Activated T-helper 1 cell treated with Interleukin-2 at 50 U/mL for 16 hours (primary cell): ENCODE measurements at regions not wholly inside any gene's neighbourhood (a gene's known extent, or its start where the extent isn't known, plus 50 kb on each side); places are given as distances from the start of the nearest gene placed in this dataset.

ENCODE experiments used
- DNase-seq: peaks from one replicate; pipeline ENCODE4 v3.0.0-alpha.2; 2020; ENCODE audit warnings: low read depth

DNA sequence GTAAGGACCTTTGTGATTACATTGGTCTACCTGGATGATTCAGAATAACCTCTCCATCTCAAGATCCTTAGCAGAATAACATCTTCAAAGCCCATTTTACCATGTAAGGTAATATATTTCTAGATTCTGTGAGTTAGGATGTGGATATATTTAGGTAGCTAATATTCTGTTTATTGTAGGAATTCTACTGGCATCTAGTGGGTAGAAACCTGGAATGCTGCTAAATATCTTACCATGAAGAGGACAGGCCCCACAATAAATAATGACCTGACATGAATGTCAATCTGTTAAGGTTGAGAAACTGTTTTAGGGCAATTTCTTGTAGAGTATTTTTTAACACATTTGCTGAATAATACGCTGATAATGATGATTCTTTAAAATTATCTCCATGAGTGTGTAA is 426.8 kb downstream of the MAN2A1 start:
- no peak for DNase-seq

DNA sequence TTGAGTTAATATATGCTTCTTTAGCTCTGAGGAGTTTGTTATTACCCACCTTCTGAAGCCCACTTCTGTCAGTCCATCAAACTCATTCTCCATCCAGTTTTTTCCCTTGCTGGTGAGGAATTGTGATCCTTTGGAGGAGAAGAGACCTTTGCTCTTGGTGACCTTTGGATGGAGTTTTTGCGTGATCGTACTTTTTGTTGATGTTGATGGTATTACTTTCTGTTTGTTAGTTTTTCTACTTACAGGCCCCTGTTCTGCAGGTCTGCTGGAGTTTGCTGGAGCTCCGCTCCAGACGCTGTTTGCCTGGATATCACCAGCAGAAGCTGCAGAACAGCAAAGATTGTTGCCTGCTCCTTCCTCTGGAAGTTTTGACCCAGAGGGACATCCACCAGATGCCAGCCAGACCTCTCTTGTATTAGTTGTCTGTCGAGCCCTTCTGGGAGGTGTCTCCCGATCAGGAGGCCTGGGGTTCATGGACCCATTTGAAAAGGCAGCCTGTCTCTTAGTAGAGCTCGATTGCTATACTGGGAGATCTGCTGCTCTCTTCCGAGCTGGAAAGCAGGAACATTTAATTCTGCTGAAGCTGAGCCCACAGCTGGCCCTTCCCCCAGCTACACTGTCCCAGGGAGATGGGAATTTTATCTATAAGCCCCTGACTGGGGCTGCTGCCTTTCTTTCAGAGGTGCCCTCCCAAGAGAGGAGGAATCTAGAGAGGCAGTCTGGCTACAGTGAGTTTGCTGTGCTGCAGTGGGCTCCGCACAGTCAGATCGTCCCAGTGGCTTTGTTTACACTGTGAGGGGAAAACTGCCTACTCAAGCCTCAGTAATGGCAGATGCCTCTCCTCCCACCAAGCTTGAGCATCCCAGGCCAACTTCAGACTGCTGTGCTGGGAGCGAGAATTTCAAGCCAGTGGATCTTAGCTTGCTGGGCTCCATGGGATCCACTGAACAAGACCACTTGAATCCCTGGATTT is 445.5 kb downstream of the MAN2A1 start:
- DNase-seq, result no peak

GRCh38 chr5:110150199-110150598 is 460.5 kb downstream of the MAN2A1 start:
- no peak for DNase-seq

- no peak for DNase-seq
Observed at GRCh38 chr5:110159202-110159601, 469.5 kb downstream of the MAN2A1 start.

GRCh38 chr5:110161162-110161561 is 471.4 kb downstream of the MAN2A1 start:
- no peak for DNase-seq

DNA sequence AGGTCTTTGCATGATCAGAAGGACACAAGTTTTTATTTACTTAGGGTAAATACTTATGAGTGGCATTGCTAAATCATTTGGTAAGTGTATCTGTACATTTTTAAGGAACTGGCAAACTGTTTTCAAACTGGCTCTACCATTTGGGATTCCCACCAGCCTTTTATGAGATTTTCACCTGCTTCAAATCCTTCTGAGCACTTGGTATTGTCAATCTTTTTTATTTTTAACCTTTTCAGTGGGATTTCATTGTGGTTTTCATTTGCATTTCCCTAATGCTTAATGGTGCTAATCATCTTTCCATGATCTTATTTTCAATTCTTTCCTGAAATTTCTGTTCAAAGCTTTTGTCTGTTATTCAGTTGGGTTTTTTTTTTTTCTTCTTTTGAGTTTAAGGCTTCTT is 475.6 kb downstream of the MAN2A1 start:
- DNase-seq, result no peak

DNA sequence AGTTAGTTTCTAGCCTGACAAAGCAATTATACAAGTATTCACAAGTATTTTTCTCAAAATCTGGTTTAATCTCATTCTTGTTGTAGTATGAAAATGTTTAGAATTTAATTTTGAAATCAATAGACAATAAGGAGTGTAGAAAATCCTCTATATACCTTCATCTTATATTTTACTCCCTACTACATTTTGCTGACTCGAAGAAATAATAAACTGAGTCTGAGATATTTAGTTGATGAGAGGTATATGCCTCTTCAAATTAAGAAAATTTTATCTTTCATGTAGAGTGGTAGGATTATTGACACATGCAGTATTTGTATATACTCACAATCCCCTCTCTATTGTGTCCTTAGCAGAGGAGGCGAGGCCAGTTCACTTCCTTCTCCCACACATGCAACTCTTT is 477.7 kb downstream of the MAN2A1 start:
- DNase-seq, result no peak

- no peak for DNase-seq
Observed at GRCh38 chr5:110169461-110169860, 479.7 kb downstream of the MAN2A1 start.

GRCh38 chr5:110177729-110178128 is 488.0 kb downstream of the MAN2A1 start:
- DNase-seq, result no peak

DNA sequence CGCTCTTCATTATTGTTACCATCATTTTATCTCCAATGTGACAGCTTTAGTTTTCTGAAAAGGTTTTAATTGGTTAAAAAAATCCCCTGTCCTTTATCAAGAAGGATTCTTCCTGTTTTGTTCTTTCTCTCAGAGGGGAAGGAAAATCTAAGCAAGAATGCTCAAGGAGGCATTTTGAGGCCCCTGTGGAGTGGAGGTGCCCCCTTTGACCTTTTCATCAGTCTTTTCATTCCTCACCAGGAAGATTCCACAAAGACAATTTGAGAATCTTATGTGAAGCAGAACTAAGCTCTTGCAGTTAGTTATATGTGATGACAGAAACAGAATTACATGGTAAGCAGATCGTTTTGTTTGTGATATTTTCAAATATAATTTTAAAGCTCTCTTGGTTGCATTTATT is 489.6 kb downstream of the MAN2A1 start:
- DNase-seq, result no peak

- no peak for DNase-seq
Observed at GRCh38 chr5:110194191-110194590, 504.5 kb downstream of the MAN2A1 start.

- no peak for DNase-seq
Observed at GRCh38 chr5:110195288-110195687, 505.6 kb downstream of the MAN2A1 start.

GRCh38 chr5:110201791-110202190 is 512.1 kb downstream of the MAN2A1 start:
- DNase-seq, result no peak

GRCh38 chr5:110203661-110204060 is 513.9 kb downstream of the MAN2A1 start:
- no peak for DNase-seq

DNA sequence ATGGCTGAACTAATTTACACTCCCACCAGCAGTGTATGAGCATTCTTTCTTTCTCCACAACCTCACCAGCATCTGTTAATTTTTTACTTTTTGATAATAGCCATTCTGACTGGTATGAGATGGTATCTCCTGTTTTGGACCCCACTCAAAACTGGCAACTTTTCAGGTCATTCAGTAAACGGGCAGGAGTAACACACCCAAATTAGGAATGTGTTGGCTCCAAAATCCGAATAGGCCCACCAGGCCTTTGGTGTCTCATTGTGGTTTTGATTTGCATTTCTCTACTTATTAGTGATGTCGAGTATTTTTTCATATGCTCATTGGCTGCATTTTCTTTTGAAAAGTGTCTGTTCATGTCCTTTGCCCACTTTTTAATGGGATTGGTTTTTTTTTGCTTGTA is 517.1 kb downstream of the TMEM232 start:
- no peak for DNase-seq

GRCh38 chr5:110218981-110219380 is 507.5 kb downstream of the TMEM232 start:
- no peak for DNase-seq

- DNase-seq, result no peak
Observed at GRCh38 chr5:110219769-110220168, 506.7 kb downstream of the TMEM232 start.

DNA sequence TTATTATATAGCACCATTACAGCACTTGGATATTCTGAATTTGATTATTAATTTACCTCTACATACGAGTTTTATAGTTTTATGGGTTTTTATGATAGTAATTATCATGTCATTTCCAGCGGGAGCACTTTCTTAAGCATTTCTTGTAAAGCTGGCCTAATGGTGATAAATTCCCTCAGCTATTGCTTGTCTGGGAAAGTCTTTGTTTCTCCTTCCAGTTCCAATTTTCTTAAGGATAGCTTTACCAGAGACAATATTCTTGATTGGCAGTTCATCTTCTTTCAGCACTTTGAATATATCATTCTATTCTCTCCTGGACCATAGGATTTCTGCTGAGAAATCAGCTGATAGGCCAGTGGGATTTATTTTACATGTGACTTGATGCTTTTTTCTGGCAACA is 505.4 kb downstream of the TMEM232 start:
- DNase-seq, result no peak

- no peak for DNase-seq
Observed at GRCh38 chr5:110224050-110224449, 502.4 kb downstream of the TMEM232 start.

GRCh38 chr5:110225949-110226348 is 500.5 kb downstream of the TMEM232 start:
- DNase-seq, result no peak

DNA sequence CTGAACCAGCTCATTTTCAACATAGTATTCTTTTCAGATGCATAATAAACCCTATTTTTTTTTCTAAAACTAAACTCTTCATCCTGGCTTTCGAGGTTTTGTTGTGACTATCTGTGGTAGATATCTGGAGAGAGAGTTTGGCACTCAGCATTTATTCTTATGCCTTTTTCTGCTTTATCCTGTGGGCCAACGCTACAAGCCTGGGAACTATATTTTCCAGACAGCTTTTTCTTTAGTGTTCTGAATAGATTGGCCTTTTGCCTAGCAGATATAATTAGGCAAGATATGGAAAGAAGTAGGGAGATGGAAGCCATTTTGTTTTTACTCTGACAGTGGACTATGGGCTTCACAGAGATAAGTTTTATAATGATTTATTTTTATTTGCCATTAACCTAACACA is 486.7 kb downstream of the TMEM232 start:
- no peak for DNase-seq

DNA sequence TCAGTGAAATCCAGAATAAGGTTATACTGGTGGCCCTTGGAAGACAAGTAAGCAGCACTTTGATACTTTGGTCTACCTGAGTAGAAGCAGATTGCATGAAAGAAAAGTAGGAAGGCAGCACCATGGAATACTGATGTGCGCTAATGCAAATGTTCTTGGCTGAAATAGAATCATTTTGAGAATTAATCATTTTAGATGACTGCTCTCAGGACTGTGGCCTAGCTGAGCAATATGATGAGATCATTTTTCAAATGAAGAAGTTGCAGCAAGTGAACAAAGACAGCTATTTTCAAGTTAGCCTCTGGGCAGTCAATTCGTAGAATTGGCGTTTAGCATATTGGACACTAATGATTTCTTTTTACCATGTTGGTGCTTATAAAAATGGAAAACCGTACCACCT is 483.5 kb downstream of the TMEM232 start:
- DNase-seq, result no peak

DNA sequence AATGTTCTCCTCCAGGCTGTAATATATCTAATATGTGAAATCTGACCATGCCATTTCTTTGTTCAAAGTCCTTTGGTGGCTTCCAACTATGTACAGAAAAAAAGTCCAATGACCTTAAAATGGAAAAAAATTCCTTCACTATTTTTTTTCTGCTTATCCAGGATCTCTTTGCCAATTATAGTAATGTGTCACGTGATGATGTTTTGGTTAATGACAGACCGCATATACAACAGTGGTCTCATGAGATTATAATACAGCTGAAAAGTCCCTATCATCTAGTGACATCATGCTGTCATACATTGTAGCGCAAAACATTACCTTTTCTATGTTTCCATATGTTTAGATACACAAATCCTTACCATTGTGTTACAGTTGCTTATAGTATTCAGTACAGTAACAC is 477.6 kb downstream of the TMEM232 start:
- no peak for DNase-seq

GRCh38 chr5:110250355-110250754 is 476.1 kb downstream of the TMEM232 start:
- DNase-seq, result no peak
